Activated T-helper 1 cell treated with Interleukin-2 at 50 U/mL for 16 hours (primary cell): ENCODE measurements at regions not wholly inside any gene's neighbourhood (a gene's known extent, or its start where the extent isn't known, plus 50 kb on each side); places are given as distances from the start of the nearest gene placed in this dataset.

ENCODE experiments used
- DNase-seq: peaks from one replicate; pipeline ENCODE4 v3.0.0-alpha.2; 2020; ENCODE audit warnings: low read depth

DNA sequence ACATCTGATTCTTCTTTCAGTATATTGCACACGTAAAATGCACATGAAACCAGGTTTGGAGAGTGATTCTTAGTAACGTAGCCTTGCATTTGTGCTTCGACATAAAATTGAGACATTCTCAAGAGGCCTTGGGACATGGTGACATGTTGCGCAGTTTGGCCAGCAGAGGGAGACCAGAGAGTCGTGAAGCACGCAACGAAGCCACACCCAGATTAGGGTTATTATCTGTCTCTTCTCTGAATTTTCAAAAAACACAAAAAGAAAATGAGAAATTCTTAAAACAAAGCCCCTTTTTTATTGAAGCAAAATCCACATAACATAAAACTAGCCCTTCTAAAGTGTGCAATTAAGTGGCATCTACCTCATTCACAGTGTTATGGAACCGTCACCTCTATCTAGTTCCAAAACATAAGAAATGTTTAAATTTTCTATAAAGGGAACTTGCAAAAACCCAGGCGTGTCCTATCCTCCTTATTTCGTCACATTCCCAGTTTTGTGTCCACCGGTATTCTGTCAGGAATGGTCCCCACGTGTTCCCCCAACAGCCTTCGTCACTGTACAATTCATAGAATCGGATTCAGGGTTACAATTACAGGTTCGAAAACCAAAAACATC, 108.8 kb upstream of the ATF7IP start:
- peak; percentile 54 for DNase-seq

DNA sequence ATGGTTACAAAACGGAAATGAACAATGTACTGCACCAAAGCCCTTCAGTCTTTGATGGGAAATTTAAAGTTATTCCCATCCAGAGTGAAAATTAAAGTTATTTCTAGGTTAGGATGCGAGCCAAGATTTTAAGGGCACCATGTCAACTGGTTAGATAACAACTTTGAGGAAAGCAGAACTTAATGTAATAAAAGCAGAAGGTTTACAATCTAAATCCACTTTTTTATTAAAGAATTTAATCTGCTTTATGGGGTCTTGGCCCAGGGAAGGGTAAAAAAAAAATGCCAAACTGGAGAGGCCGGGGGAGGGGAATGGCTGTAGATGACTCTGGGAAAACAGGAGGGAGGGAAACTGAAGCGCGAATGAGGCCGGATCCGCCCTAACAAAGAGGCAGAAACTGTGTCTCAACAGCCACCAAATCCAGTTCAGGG, 108.2 kb upstream of the ATF7IP start:
- no peak for DNase-seq

DNA sequence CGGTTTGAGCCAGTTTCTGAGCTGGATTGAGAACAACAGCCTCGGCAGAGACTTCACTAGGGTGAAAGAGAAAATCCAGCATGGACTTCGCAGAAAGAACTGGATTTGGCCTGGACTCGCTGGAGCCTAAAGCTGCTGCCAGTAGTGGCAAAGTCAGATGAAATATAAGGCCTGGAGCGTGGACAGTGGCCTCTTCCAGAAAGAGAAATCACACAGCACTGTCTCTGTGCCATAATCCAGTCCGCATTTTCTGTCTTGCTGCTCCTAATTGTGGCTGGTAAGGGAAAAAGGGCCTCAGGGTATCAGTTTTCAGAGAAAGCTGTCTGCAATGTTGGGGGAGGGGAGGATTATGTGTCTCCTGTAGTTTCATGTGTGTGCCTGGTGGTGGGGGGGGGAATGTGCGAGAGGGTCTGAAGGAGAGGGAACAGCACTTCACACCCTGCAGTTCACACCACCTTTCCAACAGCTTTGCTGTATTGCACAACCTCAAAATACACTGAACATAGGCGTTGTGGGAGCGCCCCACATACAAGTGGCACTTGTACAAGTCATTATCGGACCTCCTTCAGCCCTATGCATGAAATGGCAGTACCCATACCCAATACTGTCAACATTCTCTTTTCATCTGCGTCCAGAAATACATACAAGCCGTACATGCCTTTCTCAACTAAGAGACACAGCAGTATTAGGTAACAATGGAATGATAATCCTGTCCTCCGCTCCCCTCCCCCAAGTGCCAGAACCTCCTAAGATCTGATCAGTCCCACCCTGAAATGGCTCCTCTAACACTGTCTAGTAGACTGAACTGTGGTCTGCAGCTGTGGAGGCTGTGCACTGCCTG, 107.5 kb upstream of the ATF7IP start:
- peak; percentile 53 for DNase-seq

DNA sequence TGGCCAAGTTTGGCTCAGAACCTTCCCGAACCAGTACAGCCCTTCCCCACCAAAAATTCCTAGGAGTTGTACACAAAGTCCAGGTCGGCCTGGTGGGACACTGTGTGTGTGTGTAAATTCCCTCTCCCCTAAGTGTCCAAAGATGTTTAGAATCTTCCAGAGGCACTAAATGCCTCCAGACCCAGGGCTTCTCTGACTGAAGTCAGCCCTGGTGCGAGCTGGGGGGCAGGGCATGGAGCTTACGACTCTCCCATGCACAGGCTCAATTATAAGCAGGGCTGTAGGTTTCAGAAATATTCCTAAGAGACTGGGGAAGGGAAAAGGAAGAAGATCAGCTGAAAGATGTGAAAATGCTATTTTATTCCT, 106.9 kb upstream of the ATF7IP start:
- DNase-seq: no peak

DNA sequence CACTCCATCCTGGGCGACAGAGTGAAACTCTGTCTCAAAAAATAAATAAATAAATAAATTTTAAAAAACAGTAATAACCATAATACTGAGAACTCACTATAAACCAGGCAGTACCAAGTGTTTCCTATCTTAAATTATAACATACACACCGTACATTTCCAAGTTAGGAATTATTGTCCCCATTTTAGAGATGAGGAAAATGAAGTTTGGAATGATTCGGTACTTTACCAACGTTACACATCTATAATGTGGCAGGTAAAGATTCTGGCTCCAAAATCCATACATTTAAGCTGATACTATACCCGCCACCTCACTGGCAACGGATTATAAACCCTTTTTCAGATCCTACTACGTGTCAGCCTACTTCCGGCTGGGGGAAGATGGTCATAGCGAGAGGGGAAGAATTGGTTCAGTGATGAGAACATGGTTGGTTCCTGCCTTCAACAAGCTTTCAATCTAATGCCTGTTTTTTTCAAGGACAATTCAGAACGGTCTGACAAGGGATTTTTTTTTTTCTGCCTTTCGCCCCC, 105.9 kb upstream of the ATF7IP start:
- DNase-seq: no peak

DNA sequence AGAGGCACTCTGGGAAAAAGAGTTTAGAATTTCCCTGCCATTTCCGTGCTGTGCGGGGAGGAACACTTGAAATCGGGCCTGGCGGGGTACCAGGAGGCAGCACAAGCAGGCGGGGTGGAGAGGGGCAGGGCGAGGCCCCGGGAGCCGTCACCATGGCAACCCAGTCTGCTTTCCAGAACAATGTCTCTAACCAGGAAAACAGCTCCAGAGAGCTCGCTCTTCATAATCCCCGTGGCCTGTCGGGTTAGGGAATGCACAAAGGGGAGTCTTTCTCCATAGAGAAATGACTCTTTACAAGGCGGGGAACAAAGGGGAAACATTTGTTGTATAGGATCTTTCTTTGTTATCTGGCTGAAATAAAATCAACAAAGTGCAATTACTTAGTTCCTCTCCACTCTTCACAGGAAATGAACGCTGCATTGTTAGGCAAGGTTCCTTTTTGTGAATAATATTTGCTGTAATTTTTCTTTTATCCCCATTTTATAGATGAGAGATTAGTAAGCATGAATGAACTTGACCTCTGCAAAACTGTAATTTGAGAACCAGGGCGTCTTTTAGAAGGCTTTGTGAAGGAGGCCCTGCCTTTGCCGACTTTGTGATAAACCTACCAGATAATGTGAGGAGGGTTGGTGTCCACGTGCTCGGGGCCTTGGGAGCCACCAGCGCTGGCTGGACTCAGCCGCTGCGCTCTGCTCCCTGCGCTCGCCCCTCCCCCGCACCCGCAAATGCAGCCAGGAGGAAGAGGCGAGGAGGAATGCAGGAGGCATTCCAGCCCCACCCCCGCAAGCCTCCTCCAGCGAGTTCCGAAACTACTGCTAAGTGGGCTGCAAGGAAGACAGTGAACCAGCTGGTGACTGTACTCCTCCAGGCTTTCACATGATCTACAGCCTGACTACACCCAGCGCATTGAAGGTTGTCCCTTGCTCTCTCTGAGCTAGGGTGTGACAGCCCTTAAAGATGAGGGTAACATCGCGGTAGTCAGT, 105.2 kb upstream of the ATF7IP start:
- DNase-seq: no peak

DNA sequence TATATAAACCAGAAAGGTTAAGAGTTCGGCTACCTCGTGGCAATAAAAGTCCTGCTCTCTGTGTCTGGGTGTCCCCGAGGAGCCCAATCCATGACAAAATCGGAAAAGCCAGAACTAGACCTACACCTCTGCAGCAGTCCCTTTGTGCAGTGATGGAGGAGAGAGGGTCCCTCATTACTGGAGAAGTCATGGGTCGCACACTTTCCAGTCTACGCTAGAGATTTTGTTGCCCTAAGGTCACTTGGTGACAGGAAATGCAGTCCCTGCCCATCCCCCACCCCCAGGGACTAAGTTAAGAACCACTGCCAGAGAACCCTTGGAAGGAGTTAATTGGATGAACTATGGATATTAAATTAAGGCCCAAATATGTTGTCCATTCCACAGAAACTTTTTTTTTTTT, 104.4 kb upstream of the ATF7IP start:
- no peak for DNase-seq

DNA sequence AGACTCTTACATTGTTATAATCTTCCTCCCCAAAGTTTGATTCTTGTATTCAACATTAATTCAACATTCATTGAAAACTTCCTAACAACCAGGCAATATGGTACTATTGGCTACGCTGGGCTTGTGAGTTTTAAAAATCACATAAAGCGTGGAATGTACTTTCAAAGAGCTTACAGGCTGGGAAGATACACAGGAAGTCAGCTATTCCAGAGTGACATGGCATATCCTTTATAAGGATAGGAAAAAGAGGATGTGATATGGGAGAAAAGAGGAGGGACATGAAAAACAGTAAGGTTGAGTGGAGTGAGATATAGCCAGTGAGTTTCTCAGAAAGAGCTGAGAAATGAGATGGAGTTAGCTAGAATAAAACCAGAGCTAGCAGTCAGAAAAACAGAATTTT, 103.6 kb upstream of the ATF7IP start:
- no peak for DNase-seq

DNA sequence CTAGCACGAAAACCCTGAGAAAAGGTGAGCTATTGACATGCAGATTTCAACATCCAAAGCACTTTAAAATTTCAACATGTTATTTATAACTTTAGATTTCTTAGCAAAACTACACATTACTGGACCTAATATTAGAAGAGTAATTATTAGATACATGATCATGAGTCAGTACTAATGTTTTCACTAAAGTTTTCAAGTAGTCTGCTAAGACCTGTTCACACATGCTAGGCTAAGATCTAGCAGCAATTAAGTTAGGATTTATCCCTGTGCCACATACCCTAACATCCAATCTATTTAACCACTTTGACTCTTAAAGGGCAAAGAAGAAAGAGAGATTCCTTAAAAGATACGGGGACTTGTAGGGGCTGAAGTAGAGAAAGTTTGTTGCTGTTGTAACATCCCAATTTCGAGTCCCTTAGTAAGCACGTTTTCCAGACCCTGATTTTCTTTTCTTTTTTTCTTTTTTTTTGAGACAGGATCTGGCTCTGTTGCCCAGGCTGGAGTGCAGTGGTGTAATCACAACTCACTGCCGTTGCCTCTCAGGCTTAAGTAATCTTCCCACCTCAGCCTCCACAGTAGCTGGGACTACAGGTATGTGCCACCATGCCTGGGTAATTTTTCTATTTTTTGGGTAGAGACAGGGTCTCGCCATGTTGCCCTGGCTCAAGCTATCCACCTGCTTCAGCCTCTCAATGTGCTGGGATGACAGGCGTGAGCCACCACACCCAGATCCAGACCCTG, 102.5 kb upstream of the ATF7IP start:
- DNase-seq: no peak

DNA sequence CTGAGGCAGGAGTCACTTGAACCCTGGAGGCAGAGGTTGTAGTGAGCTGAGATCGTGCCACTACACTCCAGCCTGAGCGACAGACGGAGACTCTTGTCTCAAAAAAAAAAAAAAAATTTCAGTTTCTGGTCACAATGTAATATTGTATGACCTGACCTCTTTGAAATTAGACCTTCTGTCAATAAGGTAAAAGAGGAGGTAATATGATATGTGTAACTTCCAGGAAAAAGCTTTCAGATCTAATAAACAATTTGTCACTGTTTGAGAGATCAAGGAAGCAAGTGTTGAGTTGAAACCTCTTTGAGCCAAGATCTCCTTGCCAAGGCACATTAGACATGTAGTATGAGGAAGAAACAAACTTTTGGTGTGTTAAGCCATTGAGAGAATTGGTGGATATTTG, 101.7 kb upstream of the ATF7IP start:
- no peak for DNase-seq

DNA sequence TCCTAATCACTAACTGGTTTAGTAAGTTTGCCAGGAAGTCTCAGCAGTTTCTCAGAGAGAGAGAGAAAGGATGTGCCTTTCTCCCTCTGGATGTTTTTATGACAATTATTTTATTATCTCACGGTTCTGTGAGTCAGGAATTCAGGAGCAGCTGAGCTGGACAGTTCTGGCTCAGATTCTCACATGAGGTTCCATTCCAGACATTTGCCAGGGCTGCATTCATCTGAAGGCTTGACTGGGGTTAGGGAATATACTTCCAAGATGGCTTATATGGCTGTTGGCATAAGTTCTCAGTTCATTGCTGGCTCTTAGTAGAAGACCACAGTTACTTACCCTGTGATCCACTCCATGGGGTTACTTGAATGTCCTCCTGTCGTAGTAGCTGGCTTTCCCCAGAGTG, 101.2 kb upstream of the ATF7IP start:
- DNase-seq: no peak

DNA sequence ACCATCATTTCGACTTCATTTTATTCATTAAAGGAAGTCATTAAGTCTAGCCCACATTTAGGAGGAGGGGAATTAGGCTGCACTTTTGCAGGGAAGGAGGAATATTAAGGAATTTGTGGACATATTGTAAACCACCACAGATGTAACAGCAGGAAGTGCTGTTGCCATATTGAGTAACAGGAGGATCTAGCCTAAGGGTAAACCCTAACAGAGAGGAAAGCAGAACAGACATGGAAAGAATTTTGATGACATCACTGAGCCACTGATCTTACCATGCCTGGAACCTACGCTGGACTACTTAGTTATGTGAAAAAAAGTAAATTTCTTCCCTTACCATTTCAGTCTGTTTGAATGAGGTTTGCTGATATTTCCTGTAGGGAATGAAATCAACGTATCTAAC, 100.7 kb upstream of the ATF7IP start:
- DNase-seq: no peak

DNA sequence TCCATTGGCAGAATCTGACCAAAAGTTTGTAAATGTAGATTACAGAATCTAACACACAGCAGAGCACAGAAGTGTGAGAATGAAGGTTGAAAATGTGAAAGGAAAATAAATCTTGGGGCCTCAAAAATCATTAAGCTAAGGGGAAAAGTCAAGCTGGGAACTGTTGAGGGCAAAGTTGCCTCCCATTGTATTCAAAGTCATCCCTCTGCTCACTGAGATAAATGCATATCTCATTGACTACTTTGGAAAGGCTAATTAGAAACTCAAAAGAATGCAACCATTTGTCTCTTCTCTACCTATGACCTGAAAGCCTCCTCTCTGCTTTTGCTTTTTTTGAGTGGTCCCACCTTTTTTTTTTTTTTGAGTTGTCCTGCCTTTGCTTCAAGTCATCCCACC, 97.4 kb upstream of the ATF7IP start:
- no peak for DNase-seq

DNA sequence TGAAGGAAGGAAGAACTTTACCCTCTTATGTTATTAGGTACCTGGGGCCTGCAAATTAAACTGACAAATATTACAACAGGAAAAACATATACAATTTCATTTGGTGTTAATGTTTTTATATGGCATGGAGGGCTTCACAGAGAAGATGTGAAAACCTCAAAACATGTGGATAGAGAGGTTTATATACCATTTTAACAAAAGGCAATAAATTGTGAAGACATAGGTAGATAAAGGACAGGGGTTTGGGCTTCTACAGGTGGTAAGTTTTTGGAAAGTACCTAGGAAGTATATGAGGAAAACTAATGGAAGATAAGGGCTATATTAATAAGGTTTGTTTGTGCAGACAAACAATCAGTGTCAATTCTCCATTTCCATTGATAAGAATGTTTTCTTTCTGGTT, 95.1 kb upstream of the ATF7IP start:
- no peak for DNase-seq

DNA sequence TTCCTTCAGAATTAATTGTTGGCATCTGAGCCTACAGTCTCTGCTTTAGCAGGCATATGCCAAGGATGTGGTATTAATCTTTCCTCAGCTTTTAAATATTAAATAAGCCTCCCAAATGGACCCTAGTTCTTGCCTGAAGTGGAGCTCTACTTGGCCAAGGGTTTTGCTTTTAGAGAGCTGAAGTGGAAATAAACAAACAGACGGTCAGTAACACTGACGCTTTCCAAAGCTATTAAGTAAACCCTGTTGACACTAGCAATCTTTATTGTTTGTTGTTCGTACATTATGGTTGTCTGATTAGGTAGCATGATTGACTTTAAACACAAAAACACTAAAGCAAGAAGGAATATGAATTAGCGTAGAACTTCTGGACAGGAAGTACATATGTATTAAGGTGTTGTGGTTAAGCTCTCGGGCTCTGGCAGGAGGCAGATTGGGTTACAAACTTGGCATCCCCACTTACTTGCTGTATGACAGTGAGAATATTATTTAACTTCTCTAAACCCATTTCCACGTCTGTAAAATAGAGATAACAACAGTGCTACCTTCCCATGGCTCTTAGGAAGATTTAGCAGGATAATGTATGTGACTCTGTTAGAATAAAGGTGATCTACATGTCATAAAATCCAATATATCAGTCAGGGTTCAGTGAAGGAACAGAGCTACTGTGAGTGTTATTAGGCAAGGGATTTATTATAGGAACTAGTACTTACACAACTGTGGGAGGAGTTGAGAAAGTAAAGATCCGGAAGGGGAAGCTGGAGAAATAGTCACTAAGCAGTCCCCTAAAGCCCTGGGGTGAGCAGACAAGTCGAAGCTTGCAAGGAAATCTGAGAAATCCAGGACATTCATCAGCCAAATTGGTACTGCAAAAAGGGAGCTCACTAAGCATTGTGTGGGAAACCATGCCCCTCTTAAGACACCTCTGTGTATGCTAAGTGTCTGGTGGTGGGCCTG, 92.2 kb upstream of the ATF7IP start:
- no peak for DNase-seq

DNA sequence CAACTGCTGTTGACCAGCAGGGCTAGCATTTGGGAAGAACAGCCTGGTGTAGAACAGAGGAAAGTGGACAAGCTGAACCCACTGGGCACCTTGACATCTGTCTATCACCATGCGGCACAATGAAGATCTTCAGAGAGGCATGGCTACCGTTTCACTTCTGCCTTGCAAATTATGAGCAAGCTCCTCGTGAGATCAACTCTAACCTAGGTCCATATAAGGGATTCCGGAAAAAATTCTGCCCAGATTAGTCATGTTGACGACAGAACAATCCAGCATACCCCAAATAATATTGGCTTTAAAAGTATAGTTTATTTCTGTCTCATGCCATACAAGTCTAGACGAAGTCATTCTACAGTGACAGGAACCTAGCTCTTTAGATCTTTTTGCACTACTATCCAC, 91.6 kb upstream of the ATF7IP start:
- DNase-seq: no peak

DNA sequence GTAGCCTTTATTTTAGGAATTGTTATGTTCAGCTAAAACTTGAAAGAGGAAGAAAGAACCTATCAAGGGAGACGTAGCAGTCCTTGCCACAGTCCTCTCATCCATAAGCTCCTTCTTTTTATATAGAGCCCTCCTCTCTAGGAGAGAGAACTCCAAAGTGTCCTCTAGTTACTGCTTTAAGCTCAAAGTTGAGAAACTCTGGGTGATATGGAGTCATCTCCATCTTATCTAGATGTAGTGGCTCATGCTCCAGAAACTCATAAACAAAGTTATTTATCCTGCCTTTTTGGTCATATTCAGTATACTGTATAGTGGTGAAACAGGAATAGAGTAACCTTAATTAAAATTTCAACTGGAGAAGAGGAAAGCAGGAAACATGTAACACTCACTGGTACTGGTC, 90.4 kb upstream of the ATF7IP start:
- DNase-seq: no peak

DNA sequence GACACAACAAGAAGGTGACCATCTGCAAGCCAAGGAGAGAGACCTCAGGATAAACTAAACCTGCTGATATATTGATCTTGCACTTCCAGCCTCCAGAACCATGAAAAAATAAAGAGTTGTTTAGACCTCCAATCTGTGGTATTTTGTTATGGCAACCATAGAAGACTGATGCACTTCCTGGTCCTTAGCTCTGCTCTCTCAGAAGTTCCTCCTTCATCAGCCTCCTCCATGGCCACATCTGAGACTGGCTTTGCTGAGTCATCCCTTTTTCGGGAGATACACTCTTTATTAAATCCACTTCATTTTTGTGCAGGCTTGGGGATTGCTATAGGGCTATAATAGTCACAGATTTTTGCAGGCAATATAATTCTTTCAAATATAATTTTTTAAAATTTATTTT, 89.6 kb upstream of the ATF7IP start:
- no peak for DNase-seq

DNA sequence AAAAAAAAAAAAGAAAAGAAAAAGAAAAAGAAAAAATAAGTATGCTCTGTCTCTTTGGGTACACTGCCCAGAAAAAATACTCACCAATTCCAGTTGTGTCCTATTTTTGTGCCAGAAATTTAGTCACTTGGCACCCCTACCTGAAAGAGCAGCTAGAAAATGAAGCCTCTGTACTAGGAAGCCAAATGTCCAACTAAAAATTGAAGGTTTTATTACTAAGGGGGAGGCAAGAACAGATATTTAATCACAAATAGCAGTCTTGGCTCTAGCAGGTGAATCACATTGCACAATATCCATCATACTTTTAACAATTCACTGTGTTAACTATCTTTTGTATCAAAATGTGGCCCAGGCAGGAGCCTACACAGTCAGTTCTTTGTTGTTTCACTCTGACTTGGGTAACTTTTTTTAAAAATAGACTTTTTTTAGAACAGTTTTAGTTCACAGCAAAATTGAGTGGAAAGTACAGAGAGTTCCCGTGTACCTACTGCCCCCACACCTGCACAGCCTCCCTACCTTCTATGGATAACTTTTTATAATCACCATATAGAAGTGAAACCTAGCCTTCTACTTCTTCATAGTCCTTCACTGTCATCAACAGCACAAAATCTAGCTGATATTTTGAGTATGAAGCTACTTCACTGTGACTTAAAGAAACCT, 87.1 kb upstream of the ATF7IP start:
- DNase-seq: no peak

DNA sequence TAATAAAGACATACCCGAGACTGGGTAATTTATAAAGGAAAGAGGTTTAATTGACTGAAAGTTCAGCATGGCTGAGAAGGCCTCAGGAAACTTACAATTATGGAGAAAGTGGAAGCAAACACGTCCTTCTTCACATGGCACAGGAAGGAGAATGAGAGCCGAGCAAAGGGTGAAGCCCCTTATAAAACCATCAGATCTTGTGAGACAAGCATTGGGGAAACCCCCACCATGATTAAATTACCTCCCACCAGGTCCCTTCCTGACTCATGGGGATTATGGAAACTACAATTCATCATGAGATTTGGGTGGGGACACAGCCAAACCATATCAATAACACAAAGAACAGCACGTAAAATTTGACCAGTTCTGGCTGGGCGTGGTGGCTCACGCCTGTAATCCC, 85.6 kb upstream of the ATF7IP start:
- no peak for DNase-seq
